HL-60 (cell line): ENCODE measurements at regions not wholly inside any gene's neighbourhood (a gene's known extent, or its start where the extent isn't known, plus 50 kb on each side); places are given as distances from the start of the nearest gene placed in this dataset.

Experiments
- DNase-seq, 2 experiments: peaks; one replicate each; pipeline ENCODE4 v3.0.0-alpha.2; 2010 to 2020; ENCODE audit warnings: low read depth in 1 of 2, low spot score in 1 of 2
- H3K27ac ChIP-seq: fragments of 250-450 bp; sonication (Bioruptor Pico); replicated peaks from 2 replicates; pipeline ENCODE4 v1.5.1; 2020; ENCODE audit warnings: mild to moderate bottlenecking, moderate library complexity
- H3K27me3 ChIP-seq: fragments of 250-450 bp; sonication (Bioruptor Pico); 2 replicates; pipeline ENCODE4 v1.5.1; 2021; ENCODE audit warnings: mild to moderate bottlenecking, moderate library complexity; ENCODE audit not compliant: insufficient read depth, poor library complexity, severe bottlenecking
- H3K4me3 ChIP-seq: replicated peaks from 2 replicates; pipeline ENCODE4 v1.5.1; 2011; ENCODE audit warnings: mild to moderate bottlenecking, control low read depth, low read length; ENCODE audit not compliant: insufficient read depth
- GABPA ChIP-seq: IDR thresholded peaks from 2 replicates; pipeline ENCODE4 v1.6.1; 2012; ENCODE audit warnings: low read depth
- POLR2AphosphoS5 ChIP-seq: IDR thresholded peaks from 2 replicates; pipeline ENCODE4 v1.6.1; 2012; ENCODE audit warnings: low read depth
- SPI1 ChIP-seq: IDR thresholded peaks from 2 replicates; pipeline ENCODE4 v1.6.1; 2012; ENCODE audit warnings: low read depth, mild to moderate bottlenecking, borderline replicate concordance
- TF ChIP-seq, protein P1 (sequence below): IDR thresholded peaks from one replicate; pipeline ENCODE4 v1.5.1; 2011; ENCODE audit warnings: low read length, control low read depth, inconsistent platforms; ENCODE audit not compliant: insufficient read depth
- TF ChIP-seq, protein P2 (sequence below): IDR thresholded peaks from 2 replicates; pipeline ENCODE4 v1.6.1; 2012; ENCODE audit warnings: low read depth; ENCODE audit not compliant: insufficient replicate concordance

DNA sequence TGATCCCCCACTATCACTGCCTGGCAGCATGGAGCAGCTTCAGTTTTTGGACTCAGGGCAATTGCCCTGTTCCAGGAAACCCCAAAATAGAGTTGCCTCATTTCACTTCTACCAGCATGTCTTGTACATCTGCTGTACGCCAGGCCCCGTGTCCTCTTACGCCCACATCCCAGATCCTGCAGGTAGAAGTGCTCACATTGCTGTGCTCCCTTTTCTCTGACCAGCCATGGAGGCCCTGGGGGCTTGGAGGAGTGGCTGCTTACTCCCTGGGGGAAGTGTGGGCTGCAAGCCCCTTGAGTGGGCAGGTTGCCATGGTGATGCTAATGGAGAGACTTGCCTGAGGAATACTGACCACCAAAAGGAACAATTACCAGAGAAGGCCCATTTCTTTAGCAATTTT lies 55.6 kb upstream of the KCNIP1 start:
- Histone ChIP-seq H3K27ac (no peak overlapping the region), H3K4me3 (no peak overlapping the region), H3K27me3 (no peaks in the 10 kb centered on the region)
- DNase-seq, result no peak
- TF ChIP-seq, protein P1, sequence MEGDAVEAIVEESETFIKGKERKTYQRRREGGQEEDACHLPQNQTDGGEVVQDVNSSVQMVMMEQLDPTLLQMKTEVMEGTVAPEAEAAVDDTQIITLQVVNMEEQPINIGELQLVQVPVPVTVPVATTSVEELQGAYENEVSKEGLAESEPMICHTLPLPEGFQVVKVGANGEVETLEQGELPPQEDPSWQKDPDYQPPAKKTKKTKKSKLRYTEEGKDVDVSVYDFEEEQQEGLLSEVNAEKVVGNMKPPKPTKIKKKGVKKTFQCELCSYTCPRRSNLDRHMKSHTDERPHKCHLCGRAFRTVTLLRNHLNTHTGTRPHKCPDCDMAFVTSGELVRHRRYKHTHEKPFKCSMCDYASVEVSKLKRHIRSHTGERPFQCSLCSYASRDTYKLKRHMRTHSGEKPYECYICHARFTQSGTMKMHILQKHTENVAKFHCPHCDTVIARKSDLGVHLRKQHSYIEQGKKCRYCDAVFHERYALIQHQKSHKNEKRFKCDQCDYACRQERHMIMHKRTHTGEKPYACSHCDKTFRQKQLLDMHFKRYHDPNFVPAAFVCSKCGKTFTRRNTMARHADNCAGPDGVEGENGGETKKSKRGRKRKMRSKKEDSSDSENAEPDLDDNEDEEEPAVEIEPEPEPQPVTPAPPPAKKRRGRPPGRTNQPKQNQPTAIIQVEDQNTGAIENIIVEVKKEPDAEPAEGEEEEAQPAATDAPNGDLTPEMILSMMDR, result no peak
- TF ChIP-seq SPI1 (no peak), POLR2AphosphoS5 (no peak), GABPA (no peak)
- TF ChIP-seq, protein P2, sequence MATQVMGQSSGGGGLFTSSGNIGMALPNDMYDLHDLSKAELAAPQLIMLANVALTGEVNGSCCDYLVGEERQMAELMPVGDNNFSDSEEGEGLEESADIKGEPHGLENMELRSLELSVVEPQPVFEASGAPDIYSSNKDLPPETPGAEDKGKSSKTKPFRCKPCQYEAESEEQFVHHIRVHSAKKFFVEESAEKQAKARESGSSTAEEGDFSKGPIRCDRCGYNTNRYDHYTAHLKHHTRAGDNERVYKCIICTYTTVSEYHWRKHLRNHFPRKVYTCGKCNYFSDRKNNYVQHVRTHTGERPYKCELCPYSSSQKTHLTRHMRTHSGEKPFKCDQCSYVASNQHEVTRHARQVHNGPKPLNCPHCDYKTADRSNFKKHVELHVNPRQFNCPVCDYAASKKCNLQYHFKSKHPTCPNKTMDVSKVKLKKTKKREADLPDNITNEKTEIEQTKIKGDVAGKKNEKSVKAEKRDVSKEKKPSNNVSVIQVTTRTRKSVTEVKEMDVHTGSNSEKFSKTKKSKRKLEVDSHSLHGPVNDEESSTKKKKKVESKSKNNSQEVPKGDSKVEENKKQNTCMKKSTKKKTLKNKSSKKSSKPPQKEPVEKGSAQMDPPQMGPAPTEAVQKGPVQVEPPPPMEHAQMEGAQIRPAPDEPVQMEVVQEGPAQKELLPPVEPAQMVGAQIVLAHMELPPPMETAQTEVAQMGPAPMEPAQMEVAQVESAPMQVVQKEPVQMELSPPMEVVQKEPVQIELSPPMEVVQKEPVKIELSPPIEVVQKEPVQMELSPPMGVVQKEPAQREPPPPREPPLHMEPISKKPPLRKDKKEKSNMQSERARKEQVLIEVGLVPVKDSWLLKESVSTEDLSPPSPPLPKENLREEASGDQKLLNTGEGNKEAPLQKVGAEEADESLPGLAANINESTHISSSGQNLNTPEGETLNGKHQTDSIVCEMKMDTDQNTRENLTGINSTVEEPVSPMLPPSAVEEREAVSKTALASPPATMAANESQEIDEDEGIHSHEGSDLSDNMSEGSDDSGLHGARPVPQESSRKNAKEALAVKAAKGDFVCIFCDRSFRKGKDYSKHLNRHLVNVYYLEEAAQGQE, result no peak

DNA sequence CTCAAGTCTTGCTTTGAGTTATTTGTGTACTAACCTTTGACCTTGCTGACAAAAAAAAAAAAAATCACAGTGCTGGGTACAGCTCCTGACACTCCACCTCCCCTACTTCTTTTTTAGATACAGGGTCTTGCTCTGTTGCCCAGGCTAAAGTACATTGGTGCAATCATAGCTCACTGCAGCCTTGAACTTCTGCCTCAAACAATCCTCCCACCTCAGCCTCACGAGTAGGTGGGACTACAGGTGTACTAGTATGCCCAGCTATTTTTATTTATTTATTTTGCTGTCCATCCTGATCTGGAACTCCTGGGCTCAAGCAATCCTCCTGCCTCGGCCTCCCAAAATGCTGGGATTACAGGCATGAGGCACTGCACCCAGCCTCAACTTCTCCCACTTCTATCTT lies 57.2 kb upstream of the KCNMB1 start:
- Histone ChIP-seq H3K27me3 (no peaks in the 10 kb centered on the region), H3K27ac (no peak overlapping the region), H3K4me3 (no peak overlapping the region)
- DNase-seq, result no peak
- TF ChIP-seq, protein P1, result no peak
- no peak for TF ChIP-seq SPI1
- TF ChIP-seq GABPA, result no peak

DNA sequence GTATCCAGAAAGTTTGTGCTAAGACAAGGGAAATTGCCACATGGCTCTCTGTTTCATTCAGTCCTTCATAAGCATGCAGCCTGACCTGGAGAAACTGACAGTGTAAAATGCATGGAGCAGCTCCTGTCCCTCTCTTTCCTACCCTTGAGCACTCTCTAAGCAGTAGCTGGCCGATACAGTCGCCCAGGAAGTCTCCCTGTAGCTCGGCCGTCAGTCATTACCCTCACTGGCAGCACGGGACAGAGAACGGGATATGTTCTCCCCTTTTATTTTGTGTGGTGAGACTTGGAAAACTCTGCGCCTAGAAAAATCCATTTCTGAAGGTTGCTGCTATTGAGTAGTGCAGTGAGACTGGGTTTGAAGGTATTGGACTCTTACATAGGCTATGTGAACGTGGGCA lies 56.8 kb upstream of the KCNMB1 start:
- H3K27me3 ChIP-seq, result no peaks in the 10 kb centered on the region
- no peak overlapping the region for H3K4me3 ChIP-seq
- no peak for TF ChIP-seq GABPA
- TF ChIP-seq SPI1, result no peak
- TF ChIP-seq, protein P2, result no peak
- TF ChIP-seq, protein P1, result no peak
- no peak for TF ChIP-seq POLR2AphosphoS5
- no peak overlapping the region for H3K27ac ChIP-seq
- no peak for DNase-seq

DNA sequence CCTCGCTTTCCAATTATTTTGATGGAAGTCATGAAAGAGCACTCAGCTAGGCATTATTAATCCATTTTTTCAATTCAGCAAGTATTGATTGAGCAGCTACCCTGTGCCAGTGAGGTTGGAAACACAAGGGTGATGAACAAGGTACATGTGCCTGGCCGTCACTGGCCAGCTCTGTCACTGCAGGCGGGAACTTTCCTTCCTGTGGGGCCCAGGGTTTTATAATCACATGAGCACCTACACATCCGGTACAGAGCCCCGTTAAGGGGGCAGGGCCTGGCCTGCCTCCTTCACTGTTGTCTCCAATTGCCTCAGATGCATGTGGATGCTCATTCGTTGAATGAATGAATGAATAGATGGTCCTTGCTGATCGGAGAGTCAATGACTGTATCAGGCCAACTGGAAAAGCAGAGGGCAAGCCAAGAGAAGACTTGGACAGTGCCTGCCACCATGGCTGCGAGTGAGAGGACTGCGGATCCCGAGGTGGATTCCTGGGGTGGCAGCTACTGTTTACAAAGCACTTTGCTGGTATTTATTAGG lies 55.9 kb upstream of the KCNMB1 start:
- no peak overlapping the region for H3K27ac ChIP-seq
- TF ChIP-seq SPI1 (no peak), GABPA (no peak), POLR2AphosphoS5 (no peak)
- TF ChIP-seq, protein P2, result no peak
- TF ChIP-seq, protein P1, result no peak
- H3K4me3 ChIP-seq, result no peak overlapping the region
- no peak for DNase-seq
- H3K27me3 ChIP-seq, result no peaks in the 10 kb centered on the region
